NCI-H226 (cell line): ENCODE measurements at regions not wholly inside any gene's neighbourhood (a gene's known extent, or its start where the extent isn't known, plus 50 kb on each side); places are given as distances from the start of the nearest gene placed in this dataset.
A peak's percentile ranks its signal among the peaks of the same experiment; 100 is the strongest.
"Not testable (repeated sequence)": the region's sequence is repeated elsewhere in the genome, so short reads cannot be mapped to it uniquely, and the experiment has no call there.

Experiments
- DNase-seq: peaks from one replicate; pipeline ENCODE4 v3.0.0-alpha.2; 2015

DNA sequence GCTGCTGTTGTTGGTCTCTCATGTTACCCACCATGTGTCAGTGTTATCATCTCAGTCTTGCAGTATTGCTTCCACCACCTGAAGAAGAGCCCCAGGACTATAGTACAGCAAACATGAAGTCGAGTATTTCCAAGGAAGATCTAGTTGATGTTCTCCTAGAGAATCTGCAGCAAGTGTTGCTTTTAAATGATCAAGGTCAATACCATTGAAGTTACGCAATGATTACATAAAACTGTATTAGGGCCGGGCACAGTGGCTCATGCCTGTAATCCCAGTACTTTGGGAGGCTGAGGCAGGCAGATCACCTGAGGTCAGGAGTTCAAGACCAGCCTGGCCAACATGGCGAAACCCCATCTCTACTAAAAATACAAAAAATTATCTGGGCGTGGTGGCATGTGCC, 173.9 kb downstream of the TJP1 start:
- not testable (repeated sequence) for DNase-seq

DNA sequence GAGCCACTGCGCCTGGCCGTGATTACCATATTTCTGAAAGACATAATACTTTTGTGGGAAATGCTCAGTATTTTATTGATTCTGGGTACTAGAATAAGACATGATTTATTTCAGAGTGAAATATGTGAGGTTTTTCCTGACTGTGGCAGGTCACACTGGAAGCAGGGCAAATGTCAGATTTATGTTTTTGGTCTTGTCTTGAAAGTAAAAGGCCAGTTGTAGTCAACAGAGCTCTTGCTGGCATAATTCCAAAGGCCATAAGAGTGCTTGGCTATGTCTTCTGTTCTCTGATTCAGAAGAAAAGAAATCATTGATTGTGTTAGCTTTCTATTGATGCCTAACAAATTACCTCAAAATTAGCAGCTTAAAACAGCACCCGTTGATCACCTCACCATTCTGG, 176.4 kb downstream of the TJP1 start:
- DNase-seq: no peak

DNA sequence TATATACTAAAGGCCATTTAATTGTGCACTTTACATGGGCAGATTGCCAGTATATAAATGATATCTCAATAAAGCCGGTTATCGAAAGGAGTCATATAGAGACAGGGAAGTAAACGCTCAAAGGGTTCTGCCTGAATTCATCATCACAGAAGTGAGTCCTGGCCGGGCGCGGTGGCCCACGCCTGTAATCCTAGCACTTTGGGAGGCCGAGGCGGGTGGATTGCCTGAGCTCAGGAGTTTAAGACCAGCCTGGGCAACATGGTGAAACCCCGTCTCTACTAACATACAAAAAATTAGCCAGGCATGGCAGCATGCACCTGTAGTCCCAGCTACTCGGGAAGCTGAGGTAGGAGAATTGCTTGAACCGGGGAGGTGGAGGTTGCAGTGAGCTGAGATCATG, 177.9 kb downstream of the TJP1 start:
- DNase-seq: not testable (repeated sequence)

DNA sequence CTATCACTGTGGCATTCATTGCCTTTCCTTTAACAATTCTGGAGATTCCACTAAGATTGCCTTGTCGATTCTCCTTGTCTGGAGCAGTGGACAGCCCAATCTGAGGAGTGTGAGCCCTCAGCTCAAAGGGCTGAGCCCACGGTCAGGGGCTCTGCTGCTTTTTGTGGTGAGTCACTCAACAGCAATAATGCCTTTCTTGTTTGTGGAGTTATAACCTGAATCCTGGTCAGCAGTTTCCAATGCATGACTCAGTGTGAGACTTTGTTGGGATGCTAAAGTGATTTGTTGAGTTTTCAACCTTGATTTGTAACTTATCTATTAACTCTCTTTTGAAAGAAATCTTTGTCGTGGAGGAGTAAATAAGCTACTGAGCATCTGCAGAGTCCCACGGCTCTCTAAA, 183.5 kb downstream of the TJP1 start:
- no peak for DNase-seq

DNA sequence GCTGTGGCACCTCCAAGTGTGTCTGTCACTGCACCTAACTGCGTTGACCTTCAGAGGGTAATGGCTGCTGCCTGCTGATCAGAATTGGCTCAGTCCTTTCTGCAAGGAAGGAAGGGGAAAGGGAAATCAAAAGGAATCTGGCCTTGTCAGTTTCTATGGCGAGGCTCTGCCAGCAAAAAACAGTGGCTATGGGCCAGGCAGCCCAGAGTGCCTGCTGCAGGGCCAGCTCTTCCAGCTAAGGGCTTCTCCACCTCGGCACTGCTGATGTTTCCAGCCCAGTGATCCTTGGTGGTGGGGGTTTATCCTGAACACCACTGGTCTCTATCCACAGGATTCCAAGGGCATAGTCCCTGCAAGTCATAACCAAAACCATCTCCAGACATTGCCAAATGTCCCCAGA, 184.3 kb downstream of the TJP1 start:
- DNase-seq: no peak

DNA sequence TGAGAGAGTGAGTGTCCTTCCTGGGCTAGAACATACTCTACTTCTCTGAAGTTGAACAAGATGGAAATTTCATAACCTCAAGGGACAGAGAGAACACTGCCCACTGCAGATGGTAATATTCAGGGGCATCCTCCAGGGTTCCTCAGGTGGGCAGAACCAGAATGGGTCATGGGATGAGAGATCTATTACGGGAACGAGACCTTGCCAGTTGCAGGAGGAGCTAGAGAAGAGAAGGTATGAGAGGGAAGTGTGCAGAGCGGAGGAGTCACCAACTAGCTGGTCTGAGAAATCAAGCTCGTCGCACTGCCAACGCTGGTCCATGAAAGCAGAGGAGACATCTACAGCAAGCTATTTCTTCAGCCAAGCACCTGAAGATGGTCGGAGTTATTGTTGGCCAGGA, 184.7 kb downstream of the TJP1 start:
- no peak for DNase-seq

DNA sequence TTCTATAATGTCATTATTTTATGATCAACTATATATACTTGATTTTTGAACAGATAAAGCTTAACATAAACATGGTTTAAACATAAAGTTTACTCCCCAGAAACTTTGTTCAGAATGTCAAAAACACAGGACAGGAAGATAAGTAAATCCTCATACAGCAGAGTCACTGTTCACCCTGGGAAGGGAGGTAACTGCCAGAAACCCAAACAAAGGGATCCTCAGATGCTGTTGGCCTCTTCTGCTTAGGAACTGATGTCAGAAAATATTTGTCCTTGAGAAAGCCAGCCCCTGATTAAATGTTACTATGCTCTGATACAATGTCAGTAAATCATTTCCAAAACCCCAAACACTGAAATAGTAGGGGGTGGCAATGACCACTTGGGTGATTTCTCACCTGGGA, 185.3 kb downstream of the TJP1 start:
- no peak for DNase-seq

DNA sequence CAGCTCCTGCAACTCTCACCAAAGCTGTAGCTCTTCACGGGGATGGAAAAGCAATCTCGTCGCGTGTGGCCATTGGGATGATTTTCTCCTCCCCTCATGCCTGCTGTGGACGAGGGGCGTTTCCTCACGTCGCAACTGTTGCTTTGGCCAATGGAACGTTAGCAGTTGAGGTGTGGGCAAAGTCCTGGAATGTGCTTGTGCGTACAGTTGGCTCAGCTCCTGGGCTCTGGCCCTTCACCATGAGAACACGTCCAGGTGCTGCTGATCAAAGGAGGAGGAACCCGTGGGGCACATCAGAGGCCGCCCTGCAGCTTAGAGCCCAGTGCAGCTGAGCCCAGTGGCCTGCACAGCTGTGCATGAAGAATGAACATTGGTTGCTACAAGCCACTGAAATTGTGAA, 186.1 kb downstream of the TJP1 start:
- no peak for DNase-seq

DNA sequence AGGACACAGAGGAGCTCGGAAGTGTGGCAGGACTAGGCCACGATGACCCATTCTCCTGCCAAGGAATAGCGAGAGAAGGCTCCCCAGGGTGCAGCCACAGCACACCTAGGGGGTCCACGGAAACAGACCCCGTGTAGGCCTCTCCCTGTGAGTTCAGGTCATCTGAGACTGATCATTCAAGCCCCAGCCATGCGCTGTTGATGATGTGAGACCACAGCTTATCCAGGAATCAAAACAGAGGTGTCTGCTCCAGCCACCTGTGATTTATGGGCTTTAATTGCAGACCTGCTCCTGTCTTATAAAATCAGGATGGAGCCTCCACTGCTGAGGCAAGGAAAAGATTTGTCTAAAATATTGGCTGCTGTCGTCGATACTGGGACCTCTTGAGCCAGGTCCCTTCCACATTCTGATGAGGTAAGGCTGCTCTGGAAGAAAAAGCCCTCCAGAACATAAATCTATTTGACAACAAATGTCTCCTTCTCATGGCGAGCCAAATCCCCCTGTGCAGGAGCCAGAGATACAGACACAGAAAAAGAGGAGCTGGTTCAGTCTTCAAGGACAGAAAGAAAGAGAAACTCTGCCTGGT, 186.7 kb downstream of the TJP1 start:
- DNase-seq: no peak

DNA sequence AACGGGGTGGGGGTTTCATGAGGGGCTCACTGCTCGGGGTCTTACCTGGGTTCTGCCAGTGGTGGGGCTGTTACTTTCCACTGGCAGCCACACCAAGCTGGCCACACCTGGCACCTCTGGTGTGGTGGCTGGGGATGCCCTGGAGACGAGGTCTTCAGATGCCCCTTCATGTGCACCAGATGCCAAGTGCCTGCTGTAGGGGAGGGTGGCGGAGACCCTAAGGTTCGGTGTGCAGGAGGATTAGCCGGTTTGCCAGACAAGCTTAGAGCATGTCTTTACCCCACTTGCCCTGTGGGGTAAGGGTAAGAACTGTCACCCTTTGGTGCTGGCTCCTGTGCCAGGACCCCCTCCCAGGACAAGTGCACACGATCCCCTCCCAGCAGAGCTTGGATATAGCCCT, 188.3 kb downstream of the TJP1 start:
- no peak for DNase-seq

DNA sequence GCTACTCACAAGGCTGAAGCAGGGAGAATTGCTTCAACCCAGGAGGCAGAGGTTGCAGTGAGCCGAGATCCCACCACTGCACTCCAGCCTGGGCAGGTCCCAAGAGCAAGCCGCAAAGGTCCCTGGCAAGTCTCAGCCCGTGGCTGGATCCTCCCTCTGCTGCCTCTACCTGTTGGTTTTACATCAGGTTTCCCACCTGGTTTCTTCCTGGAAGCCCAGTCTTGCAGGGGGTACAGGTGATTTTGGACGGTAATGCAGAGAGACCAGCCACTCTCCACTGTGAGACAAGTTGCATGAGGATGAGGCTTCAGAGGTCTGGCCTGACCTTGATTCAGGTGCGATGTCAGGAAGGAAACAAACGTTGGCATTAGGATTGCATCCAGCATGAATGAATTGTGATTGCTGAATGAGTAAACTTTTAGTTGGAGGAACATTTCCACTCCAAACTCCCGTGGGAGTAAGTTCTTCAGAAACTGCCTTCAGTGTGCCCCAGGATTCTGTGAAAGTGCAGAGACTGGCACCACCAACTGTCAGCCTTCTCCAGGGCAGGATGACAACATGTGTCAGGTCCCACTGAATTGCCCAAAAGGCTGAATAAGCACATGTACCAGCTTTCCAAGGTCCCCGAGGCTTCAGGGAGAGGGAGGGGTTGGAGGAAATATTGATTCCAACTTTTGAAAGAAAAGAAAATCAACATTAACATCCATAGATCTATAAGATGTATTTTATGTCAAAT, 189.4 kb downstream of the TJP1 start:
- DNase-seq: no peak

DNA sequence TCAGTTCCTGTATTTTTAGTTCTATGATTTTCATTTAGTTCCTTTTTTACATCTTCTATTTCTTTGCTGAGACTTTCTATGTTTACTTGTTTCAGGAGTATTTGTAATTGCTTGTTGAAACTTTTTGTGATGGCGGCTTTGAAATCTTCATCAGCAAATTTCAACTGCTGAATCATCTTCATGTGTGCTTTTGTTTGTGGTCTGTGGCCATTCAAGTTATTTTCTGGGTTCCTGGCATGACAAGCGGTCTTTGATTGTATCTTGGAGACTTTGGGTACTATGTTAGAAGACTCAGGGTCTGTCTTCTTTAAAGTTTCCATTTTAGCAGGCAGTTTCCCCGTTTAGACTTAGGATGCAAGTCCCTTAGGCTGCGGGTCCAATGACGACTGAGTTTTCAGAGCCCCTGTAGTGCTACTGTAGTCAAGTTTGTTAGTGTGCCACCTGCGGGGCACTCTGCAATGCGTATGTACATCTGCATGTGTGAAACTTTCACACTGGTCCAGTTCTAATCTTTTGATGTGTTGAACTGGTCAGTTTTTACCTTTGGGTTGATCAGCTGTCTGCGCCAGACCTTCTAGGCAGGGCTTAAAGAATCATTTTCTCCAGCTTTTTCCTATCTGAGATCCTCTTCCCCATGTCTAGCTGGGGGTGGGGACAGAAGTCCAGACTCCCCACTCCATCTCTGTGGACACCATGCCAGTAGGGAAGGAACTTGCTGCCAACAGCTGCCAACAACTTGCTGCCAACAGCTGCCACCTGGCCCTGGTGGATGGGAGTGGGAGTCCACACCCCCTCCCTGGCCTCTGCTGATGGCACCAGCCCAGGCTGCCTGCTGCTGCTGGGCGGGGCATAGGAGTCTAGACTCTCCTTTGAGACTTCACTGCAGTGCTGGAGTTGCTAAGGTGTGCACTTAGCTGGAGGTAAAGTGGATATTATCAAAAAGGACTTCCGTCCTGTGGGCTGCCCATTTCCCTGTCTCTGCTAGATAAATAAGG, 190.9 kb downstream of the TJP1 start:
- no peak for DNase-seq

DNA sequence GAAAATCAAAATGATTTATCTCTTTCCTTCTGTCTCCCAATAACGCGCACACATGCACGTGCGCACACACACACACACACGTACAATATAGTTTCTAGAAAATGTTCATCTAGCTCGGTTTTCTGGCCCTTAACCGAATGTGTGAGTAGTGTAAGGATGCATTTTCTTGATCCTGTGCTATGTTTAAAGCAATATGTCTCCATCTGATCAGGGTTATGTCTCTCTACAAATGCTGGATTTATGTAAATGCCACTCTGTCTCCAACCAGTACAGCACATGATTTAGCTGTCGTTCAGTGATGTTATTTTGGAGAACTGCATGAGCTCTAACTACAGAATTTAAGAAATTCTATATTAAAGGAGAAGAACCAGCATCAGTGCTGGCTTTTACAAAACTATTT, 198.0 kb downstream of the TJP1 start:
- DNase-seq: no peak

DNA sequence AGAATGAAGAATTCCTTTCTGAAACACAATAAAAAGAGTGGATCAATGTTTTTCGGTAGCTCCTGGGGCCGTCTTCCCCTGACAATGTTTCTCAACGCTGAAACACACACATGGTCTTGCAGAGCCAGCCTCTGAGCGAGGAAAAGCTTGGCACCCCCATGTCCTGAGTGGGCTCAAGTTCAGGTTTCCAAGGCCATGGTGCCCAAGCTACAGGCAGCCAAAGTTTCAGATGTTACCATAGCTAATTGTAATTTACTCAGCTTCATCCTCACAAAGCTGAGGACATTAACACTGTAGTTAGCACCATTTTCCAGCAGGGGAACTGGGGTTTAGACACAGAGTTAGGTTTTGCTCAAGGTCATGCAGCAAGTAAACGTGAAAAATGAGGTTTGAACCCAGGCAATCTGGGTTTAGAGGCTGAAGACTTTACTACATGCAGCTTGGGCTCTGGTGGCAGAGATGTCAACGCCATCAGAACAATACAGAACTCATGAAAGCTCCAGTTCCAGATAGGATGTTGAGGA, 199.1 kb downstream of the TJP1 start:
- no peak for DNase-seq

DNA sequence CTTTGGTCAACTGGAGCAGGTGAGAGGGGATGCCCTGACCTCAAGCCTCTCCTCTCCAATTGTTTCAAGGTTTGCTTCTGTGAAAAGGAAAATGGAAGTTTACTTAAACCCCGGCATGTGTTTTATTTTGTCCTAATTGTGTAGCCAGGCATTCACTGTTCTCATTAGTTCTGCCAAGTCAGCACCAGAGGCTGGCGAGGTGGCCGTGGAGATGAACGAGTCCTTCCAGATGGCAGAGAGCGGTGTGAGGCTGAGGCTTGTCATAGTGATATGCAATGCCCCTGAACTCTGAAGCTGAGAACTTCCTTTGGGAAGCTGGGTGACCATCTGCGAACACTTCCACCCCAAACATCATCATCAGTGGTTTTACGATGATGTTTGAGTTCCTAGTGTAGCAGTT, 199.6 kb downstream of the TJP1 start:
- DNase-seq: no peak

DNA sequence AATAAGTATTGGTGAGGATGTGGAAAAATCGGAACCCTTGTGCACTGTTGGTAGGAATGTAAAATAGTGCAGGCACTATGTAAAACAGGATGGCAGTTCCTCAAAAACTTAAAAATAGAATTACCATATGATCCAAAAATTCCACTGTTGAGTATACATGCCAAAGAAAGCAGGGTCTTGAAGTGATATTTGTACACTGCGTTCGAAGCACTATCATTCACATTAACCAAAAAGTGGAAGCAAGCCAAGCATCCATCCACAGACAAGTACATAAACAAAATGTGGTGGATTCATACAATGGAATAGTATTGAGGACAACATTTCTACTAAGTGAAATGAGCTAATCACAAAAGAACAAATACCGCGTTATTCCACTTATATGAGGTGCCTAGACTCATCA, 200.7 kb downstream of the TJP1 start:
- no peak for DNase-seq

DNA sequence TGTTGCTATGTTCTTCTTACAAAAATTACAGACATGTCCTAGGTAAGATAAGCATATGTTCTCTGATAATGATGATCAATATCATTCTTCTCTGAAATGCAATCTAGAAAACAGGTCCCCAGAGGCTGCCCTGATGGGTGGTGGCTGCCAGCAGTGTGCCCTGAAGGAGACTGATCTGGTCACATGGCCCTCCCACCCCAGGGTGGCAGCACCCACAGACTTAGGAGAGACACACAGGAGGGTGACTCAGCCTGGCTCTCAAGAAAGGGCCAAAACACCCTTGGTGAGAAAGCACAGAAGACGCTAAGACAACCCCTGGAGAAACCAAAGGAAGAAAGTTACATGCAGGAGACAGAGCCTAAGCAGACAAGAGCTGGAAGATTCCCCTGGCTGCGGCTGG, 203.7 kb downstream of the TJP1 start:
- DNase-seq: no peak

DNA sequence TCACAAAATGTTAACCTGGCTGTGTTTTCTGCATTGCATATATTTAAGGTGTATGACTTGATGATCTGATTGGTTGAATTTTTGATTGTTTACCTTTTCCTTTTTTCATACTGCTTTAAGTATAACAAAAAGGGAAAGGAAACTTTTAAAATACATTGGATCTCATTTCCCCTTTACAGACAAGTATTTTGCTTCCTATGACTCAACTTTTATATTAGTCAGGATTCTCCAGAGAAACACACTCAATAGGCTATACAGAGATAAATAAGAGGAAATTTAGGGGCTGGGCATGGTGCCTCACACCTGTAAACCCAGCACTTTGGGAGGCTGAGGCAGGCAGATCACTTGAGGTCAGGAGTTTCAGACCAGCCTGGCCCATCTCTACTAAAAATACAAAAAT, 205.8 kb downstream of the TJP1 start:
- DNase-seq: no peak

DNA sequence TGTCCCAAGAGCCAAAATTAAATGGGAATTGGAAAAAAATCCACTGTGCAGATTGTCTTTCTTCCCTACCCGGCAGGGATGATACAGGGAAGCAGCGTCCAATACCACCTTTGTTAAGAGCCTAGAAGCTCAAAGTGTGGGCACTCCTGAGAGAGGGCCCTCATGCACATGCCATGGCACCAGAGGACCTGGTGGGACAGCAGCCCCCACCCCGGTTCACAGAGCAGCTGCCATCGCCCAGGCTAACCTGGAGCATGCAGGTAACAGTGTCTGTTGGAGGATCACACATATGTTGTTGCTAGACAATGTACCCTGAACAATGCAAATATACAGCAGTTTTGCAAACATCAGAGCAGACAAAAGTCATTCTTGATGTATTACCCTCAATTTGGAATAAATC, 206.5 kb downstream of the TJP1 start:
- DNase-seq: no peak

DNA sequence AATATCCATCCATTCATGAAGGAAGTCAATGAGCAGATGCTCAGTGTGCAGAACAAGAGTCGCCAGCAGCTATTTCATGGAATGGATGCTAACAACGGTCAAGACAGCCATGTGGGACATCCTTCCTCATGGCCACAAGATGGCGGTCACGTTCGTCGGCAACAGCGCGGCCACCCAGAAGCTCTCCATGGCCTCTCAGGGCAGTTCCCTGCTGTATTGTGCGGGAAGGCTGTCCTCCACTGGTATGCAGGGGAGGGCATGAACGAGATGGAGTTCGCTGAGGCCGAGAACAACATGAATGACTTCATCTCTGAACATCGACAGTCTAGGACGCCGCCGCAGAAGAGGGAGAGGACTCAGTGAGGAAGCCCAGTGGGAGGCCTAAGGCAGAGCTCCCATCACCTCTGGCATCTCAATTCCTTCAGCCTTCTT, 208.3 kb downstream of the TJP1 start:
- DNase-seq: no peak

DNA sequence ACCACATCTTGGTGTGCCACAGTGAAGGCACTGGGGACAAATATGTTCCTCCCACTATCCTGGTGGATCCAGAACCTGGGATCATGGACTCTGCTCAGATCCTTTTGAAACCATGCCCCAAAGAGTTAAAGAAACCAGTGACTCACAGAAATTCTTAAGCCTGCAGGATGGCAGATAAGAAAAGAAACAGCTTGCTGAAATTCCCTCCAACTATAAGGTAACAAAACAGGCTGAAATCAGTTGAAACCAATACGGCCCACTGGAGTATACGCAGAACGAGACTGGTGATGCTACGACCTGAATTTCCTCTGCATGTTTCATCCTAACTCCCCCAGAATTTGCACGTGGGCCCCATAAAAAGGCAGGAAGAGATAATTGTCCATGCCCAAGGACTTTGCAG, 209.6 kb downstream of the TJP1 start:
- DNase-seq: peak; percentile 69

DNA sequence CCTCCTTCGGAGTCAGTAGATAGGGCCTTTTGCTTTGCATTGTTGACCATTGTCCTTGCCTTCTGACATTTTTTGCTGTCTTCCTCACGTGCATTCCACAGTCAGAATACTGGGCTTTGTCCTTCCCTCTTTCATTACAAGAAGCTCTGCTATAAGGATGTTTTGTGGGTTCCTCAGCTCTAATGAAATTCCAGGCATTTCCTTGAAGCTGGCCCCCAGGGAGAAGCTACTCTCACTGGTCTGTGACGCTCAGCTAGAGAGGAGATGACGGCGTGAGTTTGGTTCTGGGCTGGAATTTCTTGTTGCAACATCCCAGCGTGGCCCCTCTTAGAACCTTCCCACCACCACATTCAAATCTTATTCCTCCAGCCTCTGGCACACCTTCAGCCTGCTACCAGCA, 210.2 kb downstream of the TJP1 start:
- peak; percentile 91 for DNase-seq

DNA sequence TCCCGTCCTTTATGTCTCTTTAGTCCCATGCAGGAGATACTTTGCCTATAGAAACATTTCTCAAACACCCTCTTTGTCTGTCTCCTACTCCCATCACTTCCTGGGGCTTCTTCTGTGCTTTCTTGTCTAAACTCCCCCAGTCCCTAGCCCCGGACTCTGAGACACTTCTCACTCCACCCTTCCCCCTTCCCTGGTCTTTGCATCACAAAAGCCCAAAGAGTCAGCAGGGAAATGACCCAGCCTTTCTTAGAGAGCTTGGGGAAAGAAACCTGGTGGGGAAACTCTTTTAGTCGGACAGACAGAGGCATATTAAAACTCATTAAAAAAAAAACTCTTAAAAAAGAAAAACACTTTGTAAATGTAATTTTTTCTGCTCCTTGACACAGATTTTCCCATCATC, 211.2 kb downstream of the TJP1 start:
- DNase-seq: no peak

DNA sequence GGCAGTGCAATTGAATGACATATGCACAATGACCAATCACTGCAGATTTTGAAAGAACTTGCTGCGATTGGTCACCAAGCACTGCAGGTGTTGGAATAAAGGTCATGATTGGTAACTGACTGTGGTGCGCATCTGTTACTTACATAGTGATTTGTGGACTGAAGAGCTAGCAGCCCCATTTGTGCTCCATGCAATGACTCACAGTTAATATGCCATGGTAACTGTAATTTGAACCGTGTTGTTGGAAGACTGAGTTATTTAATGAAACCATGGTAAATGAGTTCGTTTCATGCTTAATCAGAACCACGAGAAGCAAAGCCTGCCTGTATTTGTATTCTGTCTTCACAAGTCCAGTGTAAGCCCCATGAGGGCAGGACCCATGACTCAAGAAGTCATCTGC, 220.5 kb downstream of the TJP1 start:
- DNase-seq: no peak
